T-cell (primary cell): ENCODE measurements at regions not wholly inside any gene's neighbourhood (a gene's known extent, or its start where the extent isn't known, plus 50 kb on each side); places are given as distances from the start of the nearest gene placed in this dataset.
"Not testable (repeated sequence)": the region's sequence is repeated elsewhere in the genome, so short reads cannot be mapped to it uniquely, and the experiment has no call there.

ENCODE experiments used
- ATAC-seq, 4 experiments: fragments of 200-7000 bp in 3 of 4; fragments of 150-1000 bp in 1 of 4; cut with Tn5 transposase; replicated peaks in 1 of 4; 1 replicate in 3 of 4; 2 replicates in 1 of 4; pipeline ENCODE4 v1.10.0; 2021; ENCODE audit warnings: moderate library complexity in 3 of 4, mild to moderate bottlenecking in 2 of 4, moderate number of reproducible peaks in 1 of 4
- CTCF ChIA-PET, 2 donors: fragments of 300-600 bp; sonication (Branson Sonifier 250); formaldehyde crosslinking; loops; one replicate each; lab custom pipeline; 2022; ENCODE audit warnings: antibody characterized with exemption in 2 of 2; lab: Charles Lee
- POLR2A ChIA-PET, 2 donors: fragments of 300-600 bp; sonication (Branson Sonifier 250); formaldehyde crosslinking; loops; one replicate each; lab custom pipeline; 2022; ENCODE audit warnings: antibody characterized with exemption in 2 of 2; lab: Charles Lee
- DNase-seq, 35 experiments: peaks; one replicate each; pipeline versions ENCODE4 v3.0.0 to v3.0.0-alpha.2; 2013 to 2023
- H3K27ac ChIP-seq: one replicate; pipeline ENCODE4 v1.5.1; 2013; ENCODE audit warnings: low read length
- H3K27me3 ChIP-seq, 2 experiments: replicated peaks in 1 of 2; 1 replicate in 1 of 2; 2 replicates in 1 of 2; pipeline versions ENCODE4 v1.6.1 to v1.7.0; 2013; ENCODE audit warnings: low read length in 1 of 2, mixed read lengths in 1 of 2; ENCODE audit not compliant: control insufficient read depth in 2 of 2, insufficient read depth in 2 of 2; ENCODE audit errors: extremely low read depth in 1 of 2
- H3K36me3 ChIP-seq, 2 donors: 1 replicate in 1 of 2; 2 replicates in 1 of 2; pipeline versions ENCODE4 v1.6.1 to v1.7.0; 2013; ENCODE audit warnings: low read length in 1 of 2; ENCODE audit not compliant: control insufficient read depth in 2 of 2, insufficient read depth in 1 of 2; ENCODE audit errors: extremely low read depth in 1 of 2
- H3K4me1 ChIP-seq, 2 experiments: 1 replicate in 1 of 2; 2 replicates in 1 of 2; pipeline versions ENCODE4 v1.6.1 to v1.7.0; 2013; ENCODE audit warnings: low read length in 2 of 2, mixed read lengths in 1 of 2; ENCODE audit not compliant: insufficient read depth in 2 of 2, control insufficient read depth in 1 of 2; ENCODE audit errors: extremely low read depth in 1 of 2
- H3K4me3 ChIP-seq, 2 donors: 1 replicate in 1 of 2; 2 replicates in 1 of 2; pipeline versions ENCODE4 v1.5.1 to v1.7.0; 2013; ENCODE audit warnings: mild to moderate bottlenecking in 2 of 2, low read length in 1 of 2, moderate library complexity in 1 of 2; ENCODE audit not compliant: control insufficient read depth in 1 of 2; ENCODE audit errors: extremely low read depth in 1 of 2
- H3K9me3 ChIP-seq: 2 replicates; pipeline ENCODE4 v1.7.0; 2013
- H3K27ac Mint-ChIP-seq, 2 donors: one replicate each; pipeline ENCODE4 v1.8.0; 2020 to 2021; ENCODE audit warnings: mild to moderate bottlenecking in 2 of 2, mixed read lengths in 2 of 2
- H3K27me3 Mint-ChIP-seq, 2 donors: one replicate each; pipeline ENCODE4 v1.8.0; 2021 to 2022; ENCODE audit warnings: mixed read lengths in 2 of 2
- H3K36me3 Mint-ChIP-seq: one replicate; pipeline ENCODE4 v1.8.0; 2021; ENCODE audit warnings: mixed read lengths
- H3K4me1 Mint-ChIP-seq, 3 donors: one replicate each; pipeline ENCODE4 v1.8.0; 2020 to 2022; ENCODE audit warnings: mixed read lengths in 3 of 3, mild to moderate bottlenecking in 1 of 3
- H3K4me3 Mint-ChIP-seq, 3 donors: one replicate each; pipeline ENCODE4 v1.8.0; 2020 to 2022; ENCODE audit warnings: mild to moderate bottlenecking in 3 of 3, mixed read lengths in 3 of 3, moderate library complexity in 3 of 3
- H3K9me3 Mint-ChIP-seq, 3 donors: one replicate each; pipeline ENCODE4 v1.8.0; 2020 to 2022; ENCODE audit warnings: mixed read lengths in 3 of 3
- WGBS: methylation state at CpG from one replicate; pipeline ENCODE4 v1.1.5; 2013; ENCODE audit warnings: missing lambda C conversion rate; ENCODE audit not compliant: insufficient coverage; 5-methylcytosine and 5-hydroxymethylcytosine counted together

GRCh38 chr11:26878959-26879581 is 114.8 kb upstream of the FIBIN start:
- Mint-ChIP-seq H3K4me3 (no peak overlapping the region), H3K27me3 (no peaks in the 10 kb centered on the region), H3K36me3 (no peaks in the 10 kb centered on the region), H3K4me1 (no peaks in the 10 kb centered on the region), H3K27ac (no peak overlapping the region), H3K9me3 (peaks cover 23 to 46% (median 24%) of the 10 kb centered on the region in 3 donors)
- ChIA-PET CTCF (no interaction called here), POLR2A (no interaction called here)
- DNase-seq (no peak), ATAC-seq (no peak)
- no peaks in the 10 kb centered on the region for H3K9me3 ChIP-seq
- 100% methylated on average over 2 of the region's 4 CpGs for WGBS
- H3K4me3 ChIP-seq: no peak overlapping the region
- no peaks in the 10 kb centered on the region for H3K36me3 ChIP-seq
- H3K27ac ChIP-seq: no peak overlapping the region
- no peaks in the 10 kb centered on the region for H3K4me1 ChIP-seq
- peaks cover 0 to 2% of the 10 kb centered on the region in 2 experiments for H3K27me3 ChIP-seq

GRCh38 chr11:26882363-26882880 is 111.5 kb upstream of the FIBIN start:
- H3K27ac Mint-ChIP-seq, POLR2A ChIA-PET, H3K27me3 Mint-ChIP-seq, ATAC-seq, H3K27me3 ChIP-seq, CTCF ChIA-PET, H3K36me3 Mint-ChIP-seq, DNase-seq, H3K9me3 ChIP-seq, H3K4me3 Mint-ChIP-seq, H3K4me3 ChIP-seq, H3K4me1 ChIP-seq, H3K27ac ChIP-seq, H3K4me1 Mint-ChIP-seq, H3K36me3 ChIP-seq: not testable (repeated sequence)
- peaks cover 28 to 43% (median 33%) of the 10 kb centered on the region in 3 donors for H3K9me3 Mint-ChIP-seq
- 83% methylated on average over 1 of the region's 4 CpGs for WGBS

- ATAC-seq (no peak), DNase-seq (no peak)
- no peaks in the 10 kb centered on the region for H3K4me1 Mint-ChIP-seq
- H3K9me3 ChIP-seq: no peaks in the 10 kb centered on the region
- H3K27me3 Mint-ChIP-seq: no peaks in the 10 kb centered on the region
- no peaks in the 10 kb centered on the region for H3K36me3 ChIP-seq
- H3K27me3 ChIP-seq: no peaks in the 10 kb centered on the region
- no peaks in the 10 kb centered on the region for H3K36me3 Mint-ChIP-seq
- H3K4me3 ChIP-seq: no peak overlapping the region
- no CpG with 5 or more reads among the region's 2 CpGs for WGBS
- peaks cover 12 to 35% (median 14%) of the 10 kb centered on the region in 3 donors for H3K9me3 Mint-ChIP-seq
- CTCF ChIA-PET: no interaction called here
- no peak overlapping the region for H3K27ac ChIP-seq
- POLR2A ChIA-PET: no interaction called here
- no peaks in the 10 kb centered on the region for H3K4me1 ChIP-seq
- no peak overlapping the region for H3K27ac Mint-ChIP-seq
- H3K4me3 Mint-ChIP-seq: no peak overlapping the region
These were observed 102.4 kb upstream of the FIBIN start for GRCh38 chr11:26891501-26891900.

GRCh38 chr11:26896719-26897118 is 97.2 kb upstream of the FIBIN start:
- Mint-ChIP-seq H3K4me3 (no peak overlapping the region), H3K27me3 (no peaks in the 10 kb centered on the region), H3K9me3 (peaks cover 5 to 33% (median 31%) of the 10 kb centered on the region in 3 donors), H3K27ac (no peak overlapping the region), H3K4me1 (no peaks in the 10 kb centered on the region), H3K36me3 (no peaks in the 10 kb centered on the region)
- DNase-seq: no peak
- ChIA-PET CTCF (no interaction called here), POLR2A (no interaction called here)
- no CpG with 5 or more reads among the region's 2 CpGs for WGBS
- no peaks in the 10 kb centered on the region for H3K27me3 ChIP-seq
- no peaks in the 10 kb centered on the region for H3K4me1 ChIP-seq
- ATAC-seq: no peak
- H3K9me3 ChIP-seq: peaks cover 2% of the 10 kb centered on the region
- no peak overlapping the region for H3K4me3 ChIP-seq
- no peaks in the 10 kb centered on the region for H3K36me3 ChIP-seq
- no peak overlapping the region for H3K27ac ChIP-seq

GRCh38 chr11:26898799-26899198 is 95.1 kb upstream of the FIBIN start:
- peaks cover 2% of the 10 kb centered on the region for H3K9me3 ChIP-seq
- Mint-ChIP-seq H3K27me3 (no peaks in the 10 kb centered on the region), H3K9me3 (peaks cover 5 to 34% (median 25%) of the 10 kb centered on the region in 3 donors), H3K27ac (no peak overlapping the region), H3K4me3 (no peak overlapping the region), H3K36me3 (no peaks in the 10 kb centered on the region), H3K4me1 (no peaks in the 10 kb centered on the region)
- no peak overlapping the region for H3K27ac ChIP-seq
- H3K4me1 ChIP-seq: no peaks in the 10 kb centered on the region
- no peaks in the 10 kb centered on the region for H3K27me3 ChIP-seq
- ATAC-seq (no peak), DNase-seq (no peak)
- 67% methylated on average over 1 of the region's 1 CpG for WGBS
- H3K4me3 ChIP-seq: no peak overlapping the region
- ChIA-PET POLR2A (no interaction called here), CTCF (no interaction called here)
- no peaks in the 10 kb centered on the region for H3K36me3 ChIP-seq

- DNase-seq (no peak), ATAC-seq (no peak)
- Histone ChIP-seq H3K9me3 (peaks cover 2% of the 10 kb centered on the region), H3K4me1 (no peaks in the 10 kb centered on the region), H3K27me3 (no peaks in the 10 kb centered on the region), H3K36me3 (no peaks in the 10 kb centered on the region), H3K4me3 (no peak overlapping the region), H3K27ac (no peak overlapping the region)
- H3K27ac Mint-ChIP-seq: no peak overlapping the region
- WGBS: no CpG with 5 or more reads among the region's 1 CpG
- no peaks in the 10 kb centered on the region for H3K27me3 Mint-ChIP-seq
- CTCF ChIA-PET: no interaction called here
- no peaks in the 10 kb centered on the region for H3K4me1 Mint-ChIP-seq
- no peak overlapping the region for H3K4me3 Mint-ChIP-seq
- POLR2A ChIA-PET: no interaction called here
- H3K36me3 Mint-ChIP-seq: no peaks in the 10 kb centered on the region
- peaks cover 6 to 28% (median 11%) of the 10 kb centered on the region in 3 donors for H3K9me3 Mint-ChIP-seq
These were observed 92.8 kb upstream of the FIBIN start for GRCh38 chr11:26901162-26901561.
